Hepatocyte (in vitro differentiated cells): ENCODE measurements at regions not wholly inside any gene's neighbourhood (a gene's known extent, or its start where the extent isn't known, plus 50 kb on each side); places are given as distances from the start of the nearest gene placed in this dataset.

Source experiments
- DNase-seq: peaks from one replicate; pipeline ENCODE4 v3.0.0-alpha.2; 2016; ENCODE audit warnings: low spot score
- H2AFZ ChIP-seq: fragments of 200-600 bp; sonication (generic); 2 replicates; pipeline ENCODE4 v1.6.0; 2016; ENCODE audit warnings: antibody characterized with exemption, mild to moderate bottlenecking
- H3K27ac ChIP-seq: fragments of 200-600 bp; sonication (generic); 2 replicates; pipeline ENCODE4 v1.5.1; 2016; ENCODE audit warnings: mild to moderate bottlenecking
- H3K27me3 ChIP-seq: fragments of 200-600 bp; sonication (generic); 2 replicates; pipeline ENCODE4 v1.6.1; 2016
- H3K36me3 ChIP-seq: fragments of 200-600 bp; sonication (generic); replicated peaks from 2 replicates; pipeline ENCODE4 v1.5.1; 2016; ENCODE audit warnings: low read depth; ENCODE audit not compliant: insufficient read depth
- H3K4me1 ChIP-seq: fragments of 200-600 bp; sonication (generic); 2 replicates; pipeline ENCODE4 v1.5.1; 2016; ENCODE audit warnings: mild to moderate bottlenecking, moderate library complexity; ENCODE audit not compliant: insufficient read depth
- H3K4me2 ChIP-seq: fragments of 200-600 bp; sonication (generic); 2 replicates; pipeline ENCODE4 v1.6.0; 2016
- H3K4me3 ChIP-seq: fragments of 200-600 bp; sonication (generic); 2 replicates; pipeline ENCODE4 v1.5.1; 2016; ENCODE audit warnings: mild to moderate bottlenecking
- H3K79me2 ChIP-seq: fragments of 200-600 bp; sonication (generic); 2 replicates; pipeline ENCODE4 v1.6.0; 2017; ENCODE audit warnings: mild to moderate bottlenecking
- H3K9me2 ChIP-seq: fragments of 200-600 bp; sonication (generic); replicated peaks from 2 replicates; pipeline ENCODE4 v1.6.0; 2017; ENCODE audit warnings: mild to moderate bottlenecking; ENCODE audit not compliant: insufficient read depth
- H3K9me3 ChIP-seq: fragments of 200-600 bp; sonication (generic); 2 replicates; pipeline ENCODE4 v1.5.1; 2016; ENCODE audit warnings: low read depth, mild to moderate bottlenecking
- H4K20me1 ChIP-seq: fragments of 200-600 bp; sonication (generic); 2 replicates; pipeline ENCODE4 v1.6.0; 2016; ENCODE audit warnings: mild to moderate bottlenecking; ENCODE audit not compliant: insufficient read depth, poor library complexity, severe bottlenecking
- EZH2 ChIP-seq: fragments of 200-600 bp; sonication (generic); IDR thresholded peaks from 2 replicates; pipeline ENCODE4 v1.6.1; 2016; ENCODE audit warnings: antibody characterized with exemption, mild to moderate bottlenecking, borderline replicate concordance
- EZH2phosphoT487 ChIP-seq: fragments of 200-600 bp; sonication (generic); IDR thresholded peaks from one replicate; pipeline ENCODE4 v1.6.1; 2018; ENCODE audit warnings: antibody characterized with exemption, mild to moderate bottlenecking, low read depth, moderate library complexity; ENCODE audit not compliant: unreplicated experiment, severe bottlenecking
- WGBS: methylation state at CpG from one replicate; pipeline ENCODE4 v1.1.6; 2016; ENCODE audit warnings: low lambda C conversion rate; ENCODE audit errors: missing lambda C conversion rate; 5-methylcytosine and 5-hydroxymethylcytosine counted together
- TF ChIP-seq, protein P1 (sequence below): fragments of 200-600 bp; sonication (generic); IDR thresholded peaks from 2 replicates; pipeline ENCODE4 v1.5.1; 2016; ENCODE audit warnings: antibody characterized with exemption, mild to moderate bottlenecking; ENCODE audit not compliant: poor library complexity

DNA sequence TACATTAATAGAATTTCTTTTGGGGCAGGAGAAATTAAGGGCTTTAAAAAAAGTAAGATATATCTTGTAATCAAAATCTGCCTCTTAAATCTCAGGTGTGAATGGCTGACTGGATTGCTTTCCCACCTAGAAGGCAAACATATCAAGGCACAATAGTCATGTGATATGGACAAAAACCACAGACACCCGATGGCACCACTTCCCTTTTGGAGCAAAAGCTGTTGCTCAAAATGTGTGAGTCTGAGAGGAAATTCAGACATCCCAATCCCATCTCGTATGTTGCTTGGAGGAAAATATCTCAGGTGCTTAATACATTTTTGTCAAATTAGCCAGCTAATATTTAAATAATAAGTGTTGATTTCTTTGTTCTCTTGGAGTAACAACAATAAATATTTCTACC lies 120.7 kb downstream of the KCNF1 start:
- H3K4me1 ChIP-seq: no peaks in the 10 kb centered on the region
- peaks cover 6% of the 10 kb centered on the region for H3K9me3 ChIP-seq
- no peak overlapping the region for H3K27ac ChIP-seq
- H3K9me2 ChIP-seq: no peaks in the 10 kb centered on the region
- no peaks in the 10 kb centered on the region for H4K20me1 ChIP-seq
- no peaks in the 10 kb centered on the region for H3K27me3 ChIP-seq
- no peak overlapping the region for H3K4me3 ChIP-seq
- H3K4me2 ChIP-seq: no peak overlapping the region
- H3K36me3 ChIP-seq: no peaks in the 10 kb centered on the region
- WGBS: 74% methylated on average over 2 of the region's 2 CpGs
- DNase-seq: no peak
- TF ChIP-seq EZH2phosphoT487 (no peak), EZH2 (no peak)
- TF ChIP-seq, protein P1, sequence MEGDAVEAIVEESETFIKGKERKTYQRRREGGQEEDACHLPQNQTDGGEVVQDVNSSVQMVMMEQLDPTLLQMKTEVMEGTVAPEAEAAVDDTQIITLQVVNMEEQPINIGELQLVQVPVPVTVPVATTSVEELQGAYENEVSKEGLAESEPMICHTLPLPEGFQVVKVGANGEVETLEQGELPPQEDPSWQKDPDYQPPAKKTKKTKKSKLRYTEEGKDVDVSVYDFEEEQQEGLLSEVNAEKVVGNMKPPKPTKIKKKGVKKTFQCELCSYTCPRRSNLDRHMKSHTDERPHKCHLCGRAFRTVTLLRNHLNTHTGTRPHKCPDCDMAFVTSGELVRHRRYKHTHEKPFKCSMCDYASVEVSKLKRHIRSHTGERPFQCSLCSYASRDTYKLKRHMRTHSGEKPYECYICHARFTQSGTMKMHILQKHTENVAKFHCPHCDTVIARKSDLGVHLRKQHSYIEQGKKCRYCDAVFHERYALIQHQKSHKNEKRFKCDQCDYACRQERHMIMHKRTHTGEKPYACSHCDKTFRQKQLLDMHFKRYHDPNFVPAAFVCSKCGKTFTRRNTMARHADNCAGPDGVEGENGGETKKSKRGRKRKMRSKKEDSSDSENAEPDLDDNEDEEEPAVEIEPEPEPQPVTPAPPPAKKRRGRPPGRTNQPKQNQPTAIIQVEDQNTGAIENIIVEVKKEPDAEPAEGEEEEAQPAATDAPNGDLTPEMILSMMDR: no peak
- no peak overlapping the region for H2AFZ ChIP-seq
- no peaks in the 10 kb centered on the region for H3K79me2 ChIP-seq

GRCh38 chr2:11033114-11033513 lies 121.4 kb downstream of the KCNF1 start:
- DNase-seq: no peak
- H3K9me2 ChIP-seq: no peaks in the 10 kb centered on the region
- no peaks in the 10 kb centered on the region for H3K27me3 ChIP-seq
- no peaks in the 10 kb centered on the region for H3K36me3 ChIP-seq
- H2AFZ ChIP-seq: no peak overlapping the region
- H3K9me3 ChIP-seq: peaks cover 6% of the 10 kb centered on the region
- no peak overlapping the region for H3K4me3 ChIP-seq
- TF ChIP-seq EZH2 (no peak), EZH2phosphoT487 (no peak)
- TF ChIP-seq, protein P1: no peak
- WGBS: 86% methylated on average over 1 of the region's 1 CpG
- H3K27ac ChIP-seq: no peak overlapping the region
- no peaks in the 10 kb centered on the region for H3K79me2 ChIP-seq
- H3K4me1 ChIP-seq: no peaks in the 10 kb centered on the region
- H4K20me1 ChIP-seq: no peaks in the 10 kb centered on the region
- H3K4me2 ChIP-seq: no peak overlapping the region

- no peaks in the 10 kb centered on the region for H4K20me1 ChIP-seq
- no peak overlapping the region for H3K4me2 ChIP-seq
- no peaks in the 10 kb centered on the region for H3K27me3 ChIP-seq
- H3K9me2 ChIP-seq: no peaks in the 10 kb centered on the region
- no peak overlapping the region for H2AFZ ChIP-seq
- TF ChIP-seq EZH2: no peak
- TF ChIP-seq, protein P1: no peak
- TF ChIP-seq EZH2phosphoT487: no peak
- DNase-seq: no peak
- H3K9me3 ChIP-seq: peaks cover 6% of the 10 kb centered on the region
- no peaks in the 10 kb centered on the region for H3K79me2 ChIP-seq
- H3K4me1 ChIP-seq: no peaks in the 10 kb centered on the region
- no peak overlapping the region for H3K4me3 ChIP-seq
- 94% methylated on average over 1 of the region's 1 CpG for WGBS
- H3K36me3 ChIP-seq: no peaks in the 10 kb centered on the region
- no peak overlapping the region for H3K27ac ChIP-seq
These were observed 116.6 kb upstream of the SLC66A3 start for GRCh38 chr2:11038641-11039040.

DNA sequence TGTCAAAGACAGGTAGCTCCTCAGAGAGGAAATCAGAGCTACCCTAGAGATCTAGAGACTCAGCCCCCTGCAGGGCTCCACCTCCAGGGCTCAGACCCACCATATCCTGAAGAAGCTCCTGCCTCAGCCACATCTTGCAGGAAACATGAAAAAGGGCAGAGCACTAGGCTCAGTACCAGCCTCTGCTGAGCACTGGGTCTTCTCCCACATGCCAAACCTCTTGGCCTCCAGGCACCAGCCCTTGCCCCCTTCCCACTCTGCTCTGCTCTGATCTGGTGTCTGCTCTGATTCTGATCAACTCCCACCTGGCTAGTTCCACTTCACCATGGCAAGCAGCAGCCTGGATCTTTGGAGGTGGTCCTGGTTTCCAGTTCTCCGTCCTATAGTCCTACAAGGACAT lies 114.3 kb upstream of the SLC66A3 start:
- no peaks in the 10 kb centered on the region for H3K4me1 ChIP-seq
- H3K9me2 ChIP-seq: no peaks in the 10 kb centered on the region
- no peaks in the 10 kb centered on the region for H3K36me3 ChIP-seq
- peaks cover 6% of the 10 kb centered on the region for H3K9me3 ChIP-seq
- WGBS: 88% methylated on average over 1 of the region's 1 CpG
- H2AFZ ChIP-seq: no peak overlapping the region
- H4K20me1 ChIP-seq: no peaks in the 10 kb centered on the region
- H3K27me3 ChIP-seq: no peaks in the 10 kb centered on the region
- no peak overlapping the region for H3K4me2 ChIP-seq
- H3K4me3 ChIP-seq: no peak overlapping the region
- H3K27ac ChIP-seq: no peak overlapping the region
- no peaks in the 10 kb centered on the region for H3K79me2 ChIP-seq
- TF ChIP-seq EZH2: no peak
- no peak for TF ChIP-seq EZH2phosphoT487
- TF ChIP-seq, protein P1: no peak
- no peak for DNase-seq
